ENCODE measurements at regions not wholly inside any gene's neighbourhood (a gene's known extent, or its start where the extent isn't known, plus 50 kb on each side); places are given as distances from the start of the nearest gene placed in this dataset.
"Not testable (repeated sequence)": the region's sequence is repeated elsewhere in the genome, so short reads cannot be mapped to it uniquely, and the experiment has no call there.

GRCh38 chr2:200193331-200193730, 113.2 kb upstream of the SPATS2L start:
- no peak for DNase-seq
- intact Hi-C loops (cut with DNase I; ENCODE audit: low total_unique reads): no loop called here
- H3K27me3 ChIP-seq: no peaks in the 10 kb centered on the region

GRCh38 chr2:200193791-200194190, 112.7 kb upstream of the SPATS2L start:
- TF ChIP-seq CTCF (IDR thresholded peaks at IDR 0.05) (no peak), POLR2A (IDR thresholded peaks at IDR 0.05) (no peak)
- Histone ChIP-seq H3K36me3 (no peaks in the 10 kb centered on the region), H3K9me3 (no peaks in the 10 kb centered on the region), H3K27me3 (no peaks in the 10 kb centered on the region), H3K4me3 (no peak overlapping the region), H3K27ac (no peak overlapping the region), H3K4me1 (no peaks in the 10 kb centered on the region)
- no peak for DNase-seq
- intact Hi-C loops (cut with DNase I; ENCODE audit: low total_unique reads): no loop called here

More at GRCh38 chr2:200193331-200193730, 113.2 kb upstream of the SPATS2L start:
- Histone ChIP-seq H3K36me3 (no peaks in the 10 kb centered on the region), H3K27ac (no peak overlapping the region), H3K4me1 (no peaks in the 10 kb centered on the region), H3K4me3 (no peak overlapping the region), H3K9me3 (no peaks in the 10 kb centered on the region)
- no peak for TF ChIP-seq CTCF (IDR thresholded peaks at IDR 0.05)
- no peak for TF ChIP-seq POLR2A (IDR thresholded peaks at IDR 0.05)

GRCh38 chr2:200194746-200195145, 111.7 kb upstream of the SPATS2L start:
- intact Hi-C loops (cut with DNase I; ENCODE audit: low total_unique reads): no loop called here
- Histone ChIP-seq H3K9me3 (no peaks in the 10 kb centered on the region), H3K4me3 (no peak overlapping the region), H3K36me3 (no peaks in the 10 kb centered on the region), H3K4me1 (no peaks in the 10 kb centered on the region), H3K27ac (no peak overlapping the region), H3K27me3 (no peaks in the 10 kb centered on the region)
- TF ChIP-seq CTCF (IDR thresholded peaks at IDR 0.05) (no peak), POLR2A (IDR thresholded peaks at IDR 0.05) (no peak)
- DNase-seq: no peak

GRCh38 chr2:200199005-200199404, 107.5 kb upstream of the SPATS2L start:
- Histone ChIP-seq H3K27ac (no peak overlapping the region), H3K27me3 (no peaks in the 10 kb centered on the region), H3K36me3 (no peaks in the 10 kb centered on the region), H3K9me3 (no peaks in the 10 kb centered on the region), H3K4me3 (no peak overlapping the region), H3K4me1 (no peaks in the 10 kb centered on the region)
- intact Hi-C loops (cut with DNase I; ENCODE audit: low total_unique reads): no loop called here
- no peak for DNase-seq
- TF ChIP-seq CTCF (IDR thresholded peaks at IDR 0.05): no peak
- no peak for TF ChIP-seq POLR2A (IDR thresholded peaks at IDR 0.05)

- no peaks in the 10 kb centered on the region for H3K4me1 ChIP-seq
- H3K4me3 ChIP-seq: no peak overlapping the region
- no peak for DNase-seq
- intact Hi-C loops (cut with DNase I; ENCODE audit: low total_unique reads): no loop called here
- H3K9me3 ChIP-seq: no peaks in the 10 kb centered on the region
- no peak overlapping the region for H3K27ac ChIP-seq
- no peak for TF ChIP-seq POLR2A (IDR thresholded peaks at IDR 0.05)
- no peak for TF ChIP-seq CTCF (IDR thresholded peaks at IDR 0.05)
- no peaks in the 10 kb centered on the region for H3K27me3 ChIP-seq
- H3K36me3 ChIP-seq: no peaks in the 10 kb centered on the region
Observed at GRCh38 chr2:200199576-200200263, 106.8 kb upstream of the SPATS2L start.

- H3K27me3 ChIP-seq; H3K36me3 ChIP-seq; H3K9me3 ChIP-seq; DNase-seq; intact Hi-C loops (cut with DNase I; ENCODE audit: low total_unique reads); H3K27ac ChIP-seq; H3K4me1 ChIP-seq; H3K4me3 ChIP-seq: not testable (repeated sequence)
Observed at GRCh38 chr2:200201839-200202238, 104.7 kb upstream of the SPATS2L start.

All from uterus (tissue), 3 donors.